ENCODE measurements at regions not wholly inside any gene's neighbourhood (a gene's known extent, or its start where the extent isn't known, plus 50 kb on each side); places are given as distances from the start of the nearest gene placed in this dataset.

GRCh38 chr9:1267141-1267570 lies 217.0 kb downstream of the DMRT2 start:
- DNase-seq (ENCODE audit: low spot score), result no peak

DNA sequence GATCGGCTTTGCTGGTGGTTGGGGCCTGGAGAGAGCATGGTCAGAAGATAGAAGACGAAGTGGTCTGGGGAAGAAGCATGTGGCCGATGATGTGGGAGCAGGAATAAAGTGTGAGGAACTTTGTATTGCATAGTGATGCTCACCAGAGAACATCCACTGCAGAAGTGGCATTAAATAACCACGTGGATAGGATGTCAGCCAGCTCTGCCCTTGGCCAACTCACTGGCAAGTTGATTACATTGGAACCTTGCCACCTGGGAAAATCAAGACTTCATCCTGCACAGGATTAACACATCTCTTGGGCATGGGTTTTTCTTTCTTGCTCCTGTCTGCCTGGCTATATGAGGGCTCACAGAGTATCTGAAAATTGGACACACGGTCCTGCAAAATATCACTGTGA lies 217.4 kb downstream of the DMRT2 start:
- no peak for DNase-seq (ENCODE audit: low spot score)

DNA sequence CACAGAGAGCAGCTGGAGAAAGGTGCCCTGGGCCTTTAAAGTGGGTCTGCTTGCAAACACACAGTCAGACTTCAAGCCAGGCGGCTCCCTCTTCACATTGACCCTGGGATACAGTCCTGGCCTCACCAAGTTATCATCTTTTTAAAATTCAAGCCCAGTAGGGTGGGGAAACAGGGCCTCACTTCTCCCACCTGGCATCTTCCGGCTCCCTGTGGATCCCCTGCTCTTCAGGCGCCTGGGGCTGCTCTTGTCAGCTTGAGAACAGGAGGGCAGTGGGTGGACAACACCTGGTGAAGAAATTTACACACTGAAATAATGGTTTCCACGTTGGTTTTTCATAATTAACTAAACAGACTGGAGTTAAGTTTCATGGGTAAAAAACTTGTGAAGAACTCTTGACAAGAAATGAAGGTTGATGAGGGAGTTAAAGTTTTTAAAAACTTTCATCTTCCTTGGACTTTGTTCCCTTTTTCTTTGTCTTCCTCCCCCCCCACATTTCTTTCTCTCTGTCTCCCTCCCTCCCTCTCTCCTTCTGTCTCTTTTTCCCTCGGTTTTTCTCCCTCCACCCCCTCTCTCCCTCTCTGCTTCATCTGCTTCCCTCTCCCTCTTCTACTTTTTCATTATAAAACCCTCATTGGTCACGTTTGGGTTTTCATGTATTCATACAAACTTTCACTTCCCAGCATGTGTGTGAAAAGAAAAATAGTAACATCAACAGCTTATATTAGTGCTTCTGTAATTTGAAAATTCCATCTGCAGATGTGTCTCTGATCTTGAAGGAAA lies 219.6 kb downstream of the DMRT2 start:
- DNase-seq (ENCODE audit: low spot score), result no peak

DNA sequence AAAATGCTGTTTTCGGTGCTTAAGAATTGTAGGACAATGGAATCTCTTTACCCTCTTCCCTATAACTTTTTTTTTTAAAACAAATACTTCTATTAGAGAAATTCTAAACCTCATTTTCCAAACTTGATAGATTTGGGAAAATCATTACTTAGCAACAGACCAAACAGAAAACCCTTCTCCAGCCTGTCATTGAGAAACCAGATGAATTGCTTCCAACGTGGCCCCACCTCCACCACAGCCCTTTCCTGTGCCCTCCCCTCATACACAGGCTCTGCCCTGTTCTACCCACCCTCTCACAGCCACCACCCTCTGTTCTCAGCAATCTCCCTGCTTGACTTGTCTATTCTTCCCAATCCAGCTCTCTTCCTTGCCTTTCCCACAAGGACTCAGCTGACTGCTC lies 221.2 kb downstream of the DMRT2 start:
- DNase-seq (ENCODE audit: low spot score), result no peak

DNA sequence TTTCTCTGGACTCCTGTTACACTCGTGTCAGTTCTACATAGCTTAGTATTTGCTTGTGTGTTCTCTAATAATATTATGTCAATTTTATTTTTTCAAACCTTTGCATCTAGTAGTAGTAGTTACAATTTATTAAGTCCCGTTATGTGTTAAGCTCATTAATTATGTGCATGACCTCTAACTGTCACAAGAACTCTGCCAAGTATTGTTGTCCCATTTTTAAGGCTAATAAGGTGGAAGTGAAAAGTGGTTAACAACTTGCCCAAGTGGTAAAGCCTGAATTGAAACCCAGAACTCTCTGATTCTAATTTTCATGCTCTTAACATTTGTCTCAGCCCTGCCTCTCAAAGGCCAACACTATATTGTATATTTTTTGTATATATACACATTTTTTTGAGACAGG lies 221.6 kb downstream of the DMRT2 start:
- no peak for DNase-seq (ENCODE audit: low spot score)

DNA sequence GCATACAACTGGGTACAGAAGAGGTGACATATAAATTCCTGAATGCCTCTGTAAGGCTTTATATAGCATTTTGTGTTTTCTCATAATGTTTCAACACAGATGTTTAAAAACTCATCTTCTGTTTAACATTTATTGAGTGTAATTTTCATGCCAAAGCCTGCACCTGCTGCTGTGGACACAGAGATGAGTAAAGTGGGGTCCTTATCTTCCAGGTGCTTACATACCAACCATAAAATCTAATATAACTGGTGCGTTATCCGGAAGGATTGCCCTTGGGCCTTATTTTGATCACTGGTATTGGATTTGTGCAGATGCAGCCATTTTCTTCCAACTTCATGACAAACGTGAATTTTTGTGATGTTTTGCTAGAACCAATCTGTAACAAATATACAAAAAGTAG lies 222.3 kb downstream of the DMRT2 start:
- DNase-seq (ENCODE audit: low spot score), result no peak

- no peak for DNase-seq (ENCODE audit: low spot score)
These were observed 223.7 kb downstream of the DMRT2 start for GRCh38 chr9:1273859-1274258.

DNA sequence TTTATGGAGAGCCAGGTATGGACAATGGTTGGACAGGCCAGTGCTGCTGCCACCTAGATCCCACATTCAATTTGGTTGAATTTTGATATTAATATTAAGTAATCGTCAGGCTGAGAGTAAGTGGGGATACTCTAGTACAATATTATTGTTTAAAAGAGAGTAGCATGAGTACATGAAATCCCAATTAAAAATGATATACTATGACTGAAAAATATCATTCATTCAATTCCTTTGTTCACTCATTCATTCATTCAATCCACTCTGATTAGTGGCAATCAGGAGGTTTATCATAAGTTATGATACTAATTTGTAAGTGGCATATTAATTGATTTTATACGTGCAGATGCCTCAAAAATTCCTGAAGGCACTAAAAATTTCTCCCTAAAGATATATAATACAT lies 224.2 kb downstream of the DMRT2 start:
- DNase-seq (ENCODE audit: low spot score), result no peak

DNA sequence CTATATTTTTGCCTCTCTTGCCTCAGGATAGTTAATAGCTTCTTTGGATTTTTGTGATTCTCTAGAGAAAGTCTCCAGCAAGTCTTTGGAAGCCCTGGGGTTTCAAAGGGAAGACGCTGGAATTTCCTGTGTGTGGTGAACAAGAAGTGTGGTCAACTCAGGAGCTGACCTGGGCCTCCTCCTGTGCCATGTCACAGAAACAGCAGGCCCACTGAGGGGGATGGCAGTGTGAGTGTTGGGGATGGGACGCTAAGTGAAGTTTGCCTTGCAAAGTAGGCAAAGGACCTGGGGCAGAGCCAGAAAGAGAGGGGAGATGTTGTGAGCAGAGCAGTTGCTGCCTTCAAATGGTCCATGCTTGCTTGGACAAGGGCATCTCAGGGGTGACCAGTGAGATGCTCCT lies 226.3 kb downstream of the DMRT2 start:
- no peak for DNase-seq (ENCODE audit: low spot score)

DNA sequence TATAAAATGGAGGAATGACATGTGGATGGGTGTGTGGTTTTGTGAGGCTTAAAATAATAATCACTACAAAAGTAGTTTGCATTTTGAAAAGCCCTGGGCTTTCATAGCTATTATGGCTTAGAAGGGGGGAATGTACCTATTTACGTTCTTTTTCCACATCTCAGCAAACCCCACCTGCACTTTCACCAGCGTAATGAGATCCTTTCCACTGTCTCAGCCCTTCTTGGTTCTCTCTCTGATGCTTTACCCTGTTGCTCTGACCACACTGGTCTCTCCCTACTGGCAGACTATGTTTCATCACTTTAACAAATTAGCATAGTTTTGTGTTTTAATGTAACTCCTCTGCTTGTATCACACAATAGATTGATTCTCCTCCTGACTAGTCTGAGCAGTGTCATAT lies 234.6 kb downstream of the DMRT2 start:
- no peak for DNase-seq (ENCODE audit: low spot score)

DNA sequence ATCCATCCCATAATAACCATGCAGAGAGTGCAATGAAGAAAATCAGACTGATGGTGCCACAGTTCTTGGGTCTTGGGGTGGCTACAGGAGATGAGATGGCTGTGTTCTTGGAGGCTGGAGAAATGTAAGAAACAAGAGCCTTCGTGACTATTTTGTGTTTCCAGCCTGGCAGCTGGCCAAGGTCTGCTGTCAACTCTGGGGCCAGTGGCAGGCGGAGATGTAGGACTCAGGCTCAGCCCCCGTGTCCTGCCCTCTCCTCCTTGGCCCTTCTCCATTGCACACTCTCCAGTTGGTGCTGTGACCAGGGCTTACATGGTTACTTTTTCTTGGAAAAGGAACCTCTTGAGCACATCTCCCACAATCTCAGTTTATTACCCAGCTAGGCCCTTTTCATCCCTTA lies 235.4 kb downstream of the DMRT2 start:
- DNase-seq (ENCODE audit: low spot score), result no peak

DNA sequence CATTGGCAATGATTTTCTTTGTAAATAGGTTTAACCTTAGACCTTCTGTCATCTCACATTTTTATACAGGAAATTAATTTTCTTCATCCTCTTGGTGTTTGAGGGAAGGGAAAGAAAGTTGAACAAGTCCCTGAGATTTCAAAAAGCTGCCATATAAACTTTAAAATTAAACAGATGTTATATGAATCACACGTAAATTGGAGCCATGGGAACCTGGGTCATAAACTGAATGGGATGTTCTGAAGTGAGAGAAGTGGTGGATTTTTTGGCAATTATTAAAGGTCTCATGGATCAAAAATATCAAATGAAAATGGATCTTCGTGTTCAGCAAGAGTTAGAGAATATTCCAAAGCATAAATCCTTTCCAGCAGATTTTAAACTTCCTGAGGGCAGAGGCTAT lies 242.2 kb downstream of the DMRT2 start:
- DNase-seq (ENCODE audit: low spot score), result no peak

DNA sequence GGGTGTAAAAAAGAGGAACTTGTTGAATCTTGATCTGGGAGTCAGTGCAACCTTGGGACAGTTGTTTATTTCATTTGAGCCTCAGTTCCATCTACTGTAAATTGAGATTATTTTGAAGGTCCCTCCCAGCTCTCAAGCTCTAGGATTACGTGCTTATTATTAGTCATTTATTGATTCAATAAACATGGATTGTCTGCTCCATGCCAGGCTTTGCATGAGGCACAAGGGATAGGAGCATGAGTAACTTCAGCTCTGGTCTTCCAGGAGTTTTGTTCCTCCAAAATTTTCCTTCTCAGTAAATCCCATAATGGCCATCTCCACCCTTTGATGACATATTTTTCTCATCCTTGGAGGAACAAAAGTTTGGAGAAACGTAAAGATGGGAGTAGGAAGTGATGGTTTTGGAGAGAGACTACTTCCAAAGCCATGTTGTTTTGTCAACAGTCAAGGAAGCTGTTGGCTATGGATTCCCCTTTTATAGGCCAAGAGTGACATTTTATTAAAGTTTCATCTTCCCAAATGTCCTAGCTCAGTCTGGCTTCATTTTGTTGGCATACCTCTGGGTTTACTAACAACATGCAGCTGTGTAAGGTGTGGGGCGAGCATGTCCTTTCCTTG lies 244.6 kb downstream of the DMRT2 start:
- no peak for DNase-seq (ENCODE audit: low spot score)

- DNase-seq (ENCODE audit: low spot score), result no peak
These were observed 246.2 kb downstream of the DMRT2 start for GRCh38 chr9:1296331-1296730.

DNA sequence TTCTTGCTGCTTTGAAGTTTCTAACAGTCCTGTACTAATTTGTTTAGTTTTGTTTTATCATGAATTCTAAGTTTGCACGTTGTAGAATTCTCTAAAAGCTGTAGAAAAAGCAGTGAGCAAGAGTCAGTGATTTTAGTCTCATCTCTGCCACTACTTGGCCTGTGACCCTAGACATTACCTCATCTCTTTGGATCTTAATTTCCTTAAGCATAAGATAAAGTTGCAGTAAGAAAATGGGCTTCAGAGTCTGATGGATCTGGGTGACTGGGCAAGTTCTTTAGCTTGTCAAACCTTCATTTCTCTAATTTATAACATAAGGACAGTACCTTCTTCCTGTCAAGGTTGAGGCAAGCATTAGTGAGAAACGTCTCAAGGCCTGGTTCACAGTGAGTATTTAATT lies 247.9 kb downstream of the DMRT2 start:
- no peak for DNase-seq (ENCODE audit: low spot score)

DNA sequence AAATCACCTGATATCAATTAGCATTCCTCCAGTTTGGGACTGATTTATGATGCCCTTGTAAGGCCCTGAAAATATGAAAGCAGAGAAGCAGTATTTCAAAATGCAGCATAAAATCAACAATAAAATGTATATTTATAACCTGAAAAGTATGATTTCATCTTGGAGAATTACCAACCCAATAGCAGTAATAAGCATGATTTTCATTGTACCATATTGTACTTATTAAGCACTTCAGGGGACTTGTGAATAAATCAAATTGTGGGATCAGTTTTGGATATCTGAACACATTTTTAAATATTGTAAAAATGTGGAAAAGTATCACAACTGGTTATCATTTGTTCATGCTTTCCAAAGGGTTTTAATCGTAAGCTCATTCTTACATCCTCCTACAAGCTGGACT lies 250.8 kb downstream of the DMRT2 start:
- DNase-seq (ENCODE audit: low spot score), result no peak

- DNase-seq (ENCODE audit: low spot score), result no peak
These were observed 253.8 kb downstream of the DMRT2 start for GRCh38 chr9:1303932-1304331.

DNA sequence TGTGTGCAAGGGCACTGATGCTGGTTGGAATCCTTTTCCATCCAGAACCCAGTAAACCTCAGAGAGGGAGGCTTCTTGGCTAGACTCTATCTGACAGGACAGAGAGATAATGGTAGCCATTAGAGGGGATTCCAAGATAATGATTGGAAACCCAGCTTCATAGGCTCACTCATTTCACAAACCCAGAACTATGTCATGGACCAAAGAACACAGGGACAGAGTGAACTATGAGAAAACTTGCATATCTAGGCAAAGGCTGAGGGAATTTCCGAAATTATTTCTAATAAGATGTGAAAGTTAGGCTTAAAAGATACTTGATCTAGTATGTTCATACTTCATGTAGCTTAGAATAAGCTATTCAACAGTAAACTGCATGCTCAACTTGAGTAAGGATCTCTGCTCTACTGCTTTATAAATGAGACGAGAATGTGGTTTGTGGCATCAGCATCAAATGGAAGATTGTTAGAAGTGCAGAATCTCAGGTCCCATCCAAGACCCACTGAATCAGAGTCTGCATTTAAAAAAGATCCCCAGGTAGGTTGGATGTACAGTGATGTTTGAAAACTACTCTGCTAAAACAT lies 261.4 kb downstream of the DMRT2 start:
- DNase-seq (ENCODE audit: low spot score), result no peak

GRCh38 chr9:1319436-1319835 lies 269.3 kb downstream of the DMRT2 start:
- DNase-seq (ENCODE audit: low spot score), result no peak

DNA sequence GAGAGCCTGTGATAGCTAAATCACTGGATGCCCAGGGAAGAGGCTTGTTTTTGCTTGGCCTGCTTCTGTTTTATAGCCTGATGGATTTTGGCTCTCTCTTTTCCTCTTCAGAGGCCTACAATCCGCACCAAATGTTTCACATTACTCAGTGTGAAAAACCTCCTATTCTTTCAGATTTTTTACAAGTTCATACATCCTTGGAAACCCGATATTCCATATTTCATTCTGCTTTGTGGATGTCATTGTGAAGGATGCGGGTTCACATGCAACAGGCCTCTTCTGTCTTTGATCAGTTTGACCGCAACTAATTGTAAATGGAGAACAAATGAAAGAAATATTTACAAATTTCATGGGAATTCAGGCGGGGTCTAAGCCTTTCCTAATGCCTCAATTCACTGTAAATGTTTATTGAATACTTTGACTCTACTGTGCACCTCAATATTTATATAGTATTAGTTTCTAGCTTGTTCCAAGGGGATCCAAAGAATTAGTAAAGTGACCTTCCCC lies 269.9 kb downstream of the DMRT2 start:
- no peak for DNase-seq (ENCODE audit: low spot score)

- DNase-seq (ENCODE audit: low spot score), result no peak
These were observed 270.5 kb downstream of the DMRT2 start for GRCh38 chr9:1320607-1321195.

DNA sequence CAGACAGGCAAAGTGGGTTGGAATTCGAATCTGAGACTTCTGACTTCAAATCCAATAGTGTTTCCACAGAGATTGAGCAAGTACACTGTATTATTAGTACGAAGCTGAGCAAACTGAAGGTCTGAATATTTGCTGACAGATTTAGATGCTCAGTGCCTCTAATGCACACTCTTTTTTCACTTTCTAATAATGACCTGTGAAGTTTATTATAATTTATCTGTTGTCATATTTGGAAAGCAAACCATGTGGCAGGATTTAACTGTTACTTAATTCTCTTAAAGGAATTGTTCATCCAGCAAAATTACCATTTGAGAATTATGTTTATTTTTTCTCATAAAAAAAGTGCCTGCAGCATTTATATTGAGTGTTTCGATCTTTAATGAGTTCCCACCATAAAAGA lies 277.3 kb downstream of the DMRT2 start:
- DNase-seq (ENCODE audit: low spot score), result no peak

DNA sequence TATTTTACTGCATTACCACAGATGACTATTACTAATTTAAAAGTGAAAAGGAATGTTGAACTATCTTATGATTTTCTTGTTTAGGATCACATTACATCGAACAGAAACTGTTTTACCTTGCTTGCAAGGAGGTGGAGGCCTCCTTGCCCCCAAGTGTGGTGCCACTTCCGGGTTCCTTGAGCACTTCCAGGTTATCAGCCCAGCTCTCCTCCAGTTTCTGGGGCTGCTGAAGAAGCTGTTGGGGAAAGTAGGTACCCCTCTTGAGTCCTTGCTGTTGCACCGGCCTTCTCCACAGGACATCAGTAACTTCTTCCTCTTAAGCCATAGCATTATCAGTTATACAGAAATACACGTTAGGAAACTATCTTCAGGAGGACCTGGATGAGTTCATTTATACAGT lies 278.2 kb downstream of the DMRT2 start:
- no peak for DNase-seq (ENCODE audit: low spot score)
